ENCODE measurements at regions not wholly inside any gene's neighbourhood (a gene's known extent, or its start where the extent isn't known, plus 50 kb on each side); places are given as distances from the start of the nearest gene placed in this dataset.

- TF ChIP-seq CTCF (conservative IDR thresholded peaks at IDR 0.05; ENCODE audit: low read depth in 2 of 2) (no peak), EZH2 (IDR thresholded peaks at IDR 0.05; ENCODE audit: low read depth, unreplicated experiment) (no peak), POLR2AphosphoS5 (IDR thresholded peaks at IDR 0.05; ENCODE audit: low read depth) (no peak), JUNB (IDR thresholded peaks at IDR 0.05; ENCODE audit: unreplicated experiment) (no peak), ETS1 (IDR thresholded peaks at IDR 0.05) (no peak), EZH2phosphoT487 (IDR thresholded peaks at IDR 0.05; ENCODE audit: unreplicated experiment) (no peak), ZNF114 (CRISPR knock-in tag; IDR thresholded peaks at IDR 0.05) (no peak), NANOG (IDR thresholded peaks at IDR 0.05; ENCODE audit: borderline replicate concordance) (no peak), REST (IDR thresholded peaks at IDR 0.05; ENCODE audit: unreplicated experiment) (no peak), ZNF462 (CRISPR knock-in tag; IDR thresholded peaks at IDR 0.05) (no peak), ZNF331 (CRISPR knock-in tag; IDR thresholded peaks at IDR 0.05; ENCODE audit: low read depth) (no peak), CREB1 (CRISPR knock-in tag; IDR thresholded peaks at IDR 0.05; ENCODE audit: low read depth) (no peak), STAT1 (IDR thresholded peaks at IDR 0.05; ENCODE audit: unreplicated experiment) (no peak)
These were observed 197.8 kb upstream of the MTNR1B start for GRCh38 chr11:92771701-92772100.

All from GM23338 (cell line).